H1 (cell line): ENCODE measurements at regions not wholly inside any gene's neighbourhood (a gene's known extent, or its start where the extent isn't known, plus 50 kb on each side); places are given as distances from the start of the nearest gene placed in this dataset.

ENCODE experiments used
- EP300 ChIP-seq, 2 experiments: IDR thresholded peaks; 1 replicate in 1 of 2; 2 replicates in 1 of 2; pipeline ENCODE4 v1.6.1; 2011 to 2012; ENCODE audit warnings: low read depth in 2 of 2, low read length in 2 of 2, mild to moderate bottlenecking in 2 of 2, borderline replicate concordance in 1 of 2, inconsistent platforms in 1 of 2, moderate library complexity in 1 of 2
- GABPA ChIP-seq: IDR thresholded peaks from 2 replicates; pipeline ENCODE4 v1.6.1; 2011; ENCODE audit warnings: mild to moderate bottlenecking, low read length, moderate library complexity, borderline replicate concordance; ENCODE audit not compliant: insufficient read depth
- GTF2F1 ChIP-seq: IDR thresholded peaks from 2 replicates; pipeline ENCODE4 v1.6.1; 2012; ENCODE audit warnings: low read depth, low read length, improper control_type of control experiment, borderline replicate concordance
- HDAC6 ChIP-seq: IDR thresholded peaks from one replicate; pipeline ENCODE4 v1.7.1; 2012; ENCODE audit warnings: low read depth, mild to moderate bottlenecking, inconsistent platforms, low read length, moderate library complexity
- POLR2A ChIP-seq, 2 experiments: IDR thresholded peaks; 1 replicate in 1 of 2; 2 replicates in 1 of 2; pipeline ENCODE4 v1.6.1; 2011; ENCODE audit warnings: low read depth in 2 of 2, low read length in 2 of 2, mild to moderate bottlenecking in 2 of 2; ENCODE audit errors: control extremely low read depth in 1 of 2
- POU5F1 ChIP-seq: IDR thresholded peaks from 2 replicates; pipeline ENCODE4 v1.6.1; 2011; ENCODE audit warnings: low read depth, mild to moderate bottlenecking, low read length, moderate library complexity
- SAP30 ChIP-seq: fragments of 300-600 bp; sonication (generic); IDR thresholded peaks from 2 replicates; pipeline ENCODE4 v1.7.1; 2012; ENCODE audit warnings: low read length, moderate library complexity, mild to moderate bottlenecking, inconsistent platforms; ENCODE audit not compliant: insufficient read depth, insufficient replicate concordance
- SP1 ChIP-seq: IDR thresholded peaks from 2 replicates; pipeline ENCODE4 v1.6.1; 2011; ENCODE audit warnings: low read depth, low read length
- SRF ChIP-seq: IDR thresholded peaks from 2 replicates; pipeline ENCODE4 v1.6.1; 2011; ENCODE audit warnings: mild to moderate bottlenecking, low read depth, low read length, moderate library complexity
- SUZ12 ChIP-seq: fragments of 200-600 bp; sonication (generic); IDR thresholded peaks from 2 replicates; pipeline ENCODE4 v1.6.1; 2012; ENCODE audit warnings: mild to moderate bottlenecking, inconsistent platforms, low read length, moderate library complexity, mixed read lengths
- TF ChIP-seq, protein P1 (sequence below), 3 experiments: IDR thresholded peaks; 1 replicate in 2 of 3; 2 replicates in 1 of 3; pipeline versions ENCODE4 v1.5.1 to v1.6.1; 2011; ENCODE audit warnings: low read length in 3 of 3, mild to moderate bottlenecking in 3 of 3, inconsistent platforms in 2 of 3, low read depth in 1 of 3, moderate library complexity in 1 of 3; ENCODE audit not compliant: insufficient read depth in 1 of 3; ENCODE audit errors: control extremely low read depth in 1 of 3

DNA sequence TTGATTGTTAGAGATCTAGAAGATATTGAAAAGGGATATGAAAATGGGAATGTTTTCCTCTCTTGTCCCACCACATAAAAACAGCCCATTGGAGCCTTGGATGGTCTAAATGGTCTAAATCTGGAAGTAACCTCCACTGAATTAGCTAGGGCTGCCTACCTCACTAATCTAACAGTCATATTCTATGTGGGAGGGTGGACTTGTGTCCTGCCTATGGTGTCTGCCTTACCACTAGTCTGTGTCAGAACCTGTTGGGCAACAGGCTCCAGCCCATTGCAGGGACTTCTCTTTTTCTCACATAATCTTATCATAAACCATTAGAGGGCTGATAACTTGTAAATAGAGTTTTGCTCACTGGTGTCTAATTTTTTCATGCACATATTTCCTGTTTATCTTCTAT lies 548.8 kb upstream of the CDH18 start:
- TF ChIP-seq HDAC6 = no peak
- no peak for TF ChIP-seq GTF2F1
- no peak for TF ChIP-seq SUZ12
- TF ChIP-seq EP300 (IDR thresholded peaks at IDR 0.05; ENCODE audit: borderline replicate concordance in 1 of 2, low read depth in 2 of 2, low read length in 2 of 2) = no peak
- TF ChIP-seq GABPA = no peak
- no peak for TF ChIP-seq SP1
- TF ChIP-seq, protein P1, sequence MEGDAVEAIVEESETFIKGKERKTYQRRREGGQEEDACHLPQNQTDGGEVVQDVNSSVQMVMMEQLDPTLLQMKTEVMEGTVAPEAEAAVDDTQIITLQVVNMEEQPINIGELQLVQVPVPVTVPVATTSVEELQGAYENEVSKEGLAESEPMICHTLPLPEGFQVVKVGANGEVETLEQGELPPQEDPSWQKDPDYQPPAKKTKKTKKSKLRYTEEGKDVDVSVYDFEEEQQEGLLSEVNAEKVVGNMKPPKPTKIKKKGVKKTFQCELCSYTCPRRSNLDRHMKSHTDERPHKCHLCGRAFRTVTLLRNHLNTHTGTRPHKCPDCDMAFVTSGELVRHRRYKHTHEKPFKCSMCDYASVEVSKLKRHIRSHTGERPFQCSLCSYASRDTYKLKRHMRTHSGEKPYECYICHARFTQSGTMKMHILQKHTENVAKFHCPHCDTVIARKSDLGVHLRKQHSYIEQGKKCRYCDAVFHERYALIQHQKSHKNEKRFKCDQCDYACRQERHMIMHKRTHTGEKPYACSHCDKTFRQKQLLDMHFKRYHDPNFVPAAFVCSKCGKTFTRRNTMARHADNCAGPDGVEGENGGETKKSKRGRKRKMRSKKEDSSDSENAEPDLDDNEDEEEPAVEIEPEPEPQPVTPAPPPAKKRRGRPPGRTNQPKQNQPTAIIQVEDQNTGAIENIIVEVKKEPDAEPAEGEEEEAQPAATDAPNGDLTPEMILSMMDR (IDR thresholded peaks at IDR 0.05; ENCODE audit: control extremely low read depth in 1 of 3, insufficient read depth in 1 of 3, low read depth in 1 of 3, low read length in 3 of 3) = no peak
- no peak for TF ChIP-seq SAP30
- no peak for TF ChIP-seq POLR2A (IDR thresholded peaks at IDR 0.05; ENCODE audit: control extremely low read depth in 1 of 2, low read depth in 2 of 2, low read length in 2 of 2)
- no peak for TF ChIP-seq SRF
- no peak for TF ChIP-seq POU5F1
